Right lobe of liver (tissue), 6 donors: ENCODE measurements at regions not wholly inside any gene's neighbourhood (a gene's known extent, or its start where the extent isn't known, plus 50 kb on each side); places are given as distances from the start of the nearest gene placed in this dataset.

Source experiments
- ATAC-seq, 4 donors: fragments of 200-7000 bp; cut with Tn5 transposase; one replicate each; pipeline ENCODE4 v1.9.1; 2020; ENCODE audit warnings: mild to moderate bottlenecking in 4 of 4, moderate library complexity in 4 of 4
- DNase-seq, 3 donors: peaks; one replicate each; pipeline ENCODE4 v3.0.0-alpha.2; 2020
- H3K27ac ChIP-seq, 3 donors: fragments of 200-600 bp; one replicate each; pipeline ENCODE4 v1.8.0; 2022
- H3K27me3 ChIP-seq, 2 donors: fragments of 200-600 bp; one replicate each; pipeline ENCODE4 v1.8.0; 2022
- H3K36me3 ChIP-seq, 4 donors: fragments of 200-600 bp; sonication (generic) in 1 of 4; one replicate each; pipeline versions ENCODE4 v1.5.1 to v1.8.0; 2017 to 2022; ENCODE audit warnings: control low read depth in 1 of 4
- H3K4me1 ChIP-seq, 4 donors: fragments of 200-600 bp; sonication (generic) in 1 of 4; one replicate each; pipeline versions ENCODE4 v1.5.1 to v1.8.0; 2017 to 2022; ENCODE audit warnings: control low read depth in 1 of 4
- H3K4me3 ChIP-seq, 3 donors: fragments of 200-600 bp; one replicate each; pipeline ENCODE4 v1.8.0; 2022
- H3K9me3 ChIP-seq, 4 donors: fragments of 200-600 bp; sonication (generic) in 1 of 4; one replicate each; pipeline versions ENCODE4 v1.5.1 to v1.8.0; 2017 to 2022; ENCODE audit warnings: control low read depth in 1 of 4
- CTCF ChIP-seq, 4 donors: fragments of 200-600 bp in 3 of 4; fragments of 450-650 bp in 1 of 4; IDR thresholded peaks; one replicate each; pipeline versions ENCODE4 v1.5.1 to v1.8.0; 2016 to 2022; ENCODE audit warnings: antibody characterized with exemption in 4 of 4, mild to moderate bottlenecking in 2 of 4
- POLR2A ChIP-seq: fragments of 450-650 bp; IDR thresholded peaks from one replicate; pipeline ENCODE4 v1.6.1; 2017; ENCODE audit warnings: antibody characterized with exemption, mild to moderate bottlenecking
- WGBS: methylation state at CpG from one replicate; pipeline ENCODE4 v1.1.6; 2018; ENCODE audit warnings: low coverage, low lambda C conversion rate; ENCODE audit not compliant: insufficient coverage; ENCODE audit errors: missing lambda C conversion rate; 5-methylcytosine and 5-hydroxymethylcytosine counted together
- intact Hi-C, 2 donors: fragments of 100-400 bp; cut with DNase I; formaldehyde crosslinking; loops; one replicate each; pipeline versions ENCODE4 v1.11.2 to v1.14.1; 2022
- donor health status: DM: no; HTN: yes; CAD: no.
- donor health status: DM: no; HTN: no; CAD: no.
- donor health status: DM: no; HTN: no; CAD: no.
- donor health status: DM: no; HTN: yes; CAD: no.
- donor health status: DM: no; HTN: yes; CAD: no.

- Histone ChIP-seq H3K27me3 (no peaks in the 10 kb centered on the region), H3K9me3 (no peaks in the 10 kb centered on the region), H3K27ac (no peak overlapping the region), H3K4me3 (no peak overlapping the region), H3K36me3 (no peaks in the 10 kb centered on the region), H3K4me1 (no peaks in the 10 kb centered on the region)
- ATAC-seq (no peak), DNase-seq (no peak)
- TF ChIP-seq POLR2A (no peak), CTCF (IDR thresholded peaks at IDR 0.05) (no peak)
- 57% methylated on average over 4 of the region's 4 CpGs for whole genome bisulfite sequencing
- intact Hi-C loops = no loop called here
Measured at GRCh38 chr2:167653131-167653530, 594.3 kb downstream of the STK39 start.

DNA sequence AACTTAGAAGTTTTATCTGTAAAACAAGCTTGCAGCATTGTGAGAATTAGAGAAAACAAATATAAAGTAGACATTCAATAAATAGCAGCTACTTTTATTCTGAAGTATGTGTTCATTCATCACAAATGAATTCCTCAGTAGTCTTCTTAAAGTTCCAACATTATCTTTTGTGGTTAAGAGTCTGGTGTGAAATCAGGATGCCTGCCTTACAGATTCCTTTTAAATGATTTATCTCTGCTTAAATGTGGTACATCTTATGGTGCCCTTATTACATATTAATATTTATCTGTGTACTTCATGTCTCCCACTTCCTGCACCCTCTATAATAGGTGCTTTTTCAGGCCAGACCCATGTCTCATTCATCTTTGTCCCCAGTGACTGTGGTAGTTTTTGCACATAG lies 595.0 kb downstream of the STK39 start:
- H3K9me3 ChIP-seq = no peaks in the 10 kb centered on the region
- no peaks in the 10 kb centered on the region for H3K4me1 ChIP-seq
- H3K36me3 ChIP-seq = no peaks in the 10 kb centered on the region
- no peak for DNase-seq
- H3K4me3 ChIP-seq = no peak overlapping the region
- TF ChIP-seq CTCF (IDR thresholded peaks at IDR 0.05) = no peak
- no peak for TF ChIP-seq POLR2A
- no peak overlapping the region for H3K27ac ChIP-seq
- H3K27me3 ChIP-seq = no peaks in the 10 kb centered on the region
- intact Hi-C loops = no loop called here
- ATAC-seq = no peak

- no peak for ATAC-seq
Measured at GRCh38 chr2:167651406-167652151, 595.8 kb downstream of the STK39 start.

GRCh38 chr2:167646557-167646956 lies 600.8 kb downstream of the STK39 start:
- intact Hi-C loops = no loop called here
- H3K36me3 ChIP-seq = no peaks in the 10 kb centered on the region
- TF ChIP-seq POLR2A (no peak), CTCF (IDR thresholded peaks at IDR 0.05) (no peak)
- no peaks in the 10 kb centered on the region for H3K9me3 ChIP-seq
- WGBS = 82% methylated on average over 2 of the region's 2 CpGs
- DNase-seq (no peak), ATAC-seq (no peak)
- H3K27ac ChIP-seq = no peak overlapping the region
- H3K4me3 ChIP-seq = no peak overlapping the region
- H3K4me1 ChIP-seq = no peaks in the 10 kb centered on the region
- no peaks in the 10 kb centered on the region for H3K27me3 ChIP-seq

More at GRCh38 chr2:167651406-167652151, 595.8 kb downstream of the STK39 start:
- H3K9me3 ChIP-seq = no peaks in the 10 kb centered on the region
- no peak overlapping the region for H3K4me3 ChIP-seq
- DNase-seq = no peak
- TF ChIP-seq CTCF (IDR thresholded peaks at IDR 0.05) (no peak), POLR2A (no peak)
- intact Hi-C loops = no loop called here
- 38% methylated on average over 5 of the region's 5 CpGs for whole genome bisulfite sequencing
- H3K27ac ChIP-seq = no peak overlapping the region
- H3K4me1 ChIP-seq = no peaks in the 10 kb centered on the region
- no peaks in the 10 kb centered on the region for H3K36me3 ChIP-seq
- H3K27me3 ChIP-seq = no peaks in the 10 kb centered on the region

DNA sequence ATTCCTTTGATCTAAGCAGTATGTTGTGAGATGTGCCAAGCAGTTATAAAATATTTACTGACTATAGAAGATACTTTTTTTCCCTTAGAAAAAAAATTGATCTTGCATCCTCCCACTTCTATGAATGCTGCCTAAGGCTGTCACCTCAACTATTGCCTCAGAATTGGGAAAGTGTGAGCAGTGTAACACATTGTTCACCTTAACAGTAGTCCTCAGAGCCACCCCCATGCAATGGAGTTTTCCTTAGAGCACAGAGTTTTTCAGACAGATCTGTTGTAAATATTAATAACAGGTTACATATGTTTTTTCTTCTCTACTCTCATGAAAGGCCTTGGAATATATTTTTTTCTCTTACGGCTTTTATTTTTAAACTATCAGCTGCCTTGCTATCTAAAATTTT lies 607.3 kb downstream of the STK39 start:
- H3K36me3 ChIP-seq = no peaks in the 10 kb centered on the region
- H3K27ac ChIP-seq = no peak overlapping the region
- no peak overlapping the region for H3K4me3 ChIP-seq
- no peak for ATAC-seq
- intact Hi-C loops = no loop called here
- WGBS = 80% methylated on average over 1 of the region's 1 CpG
- H3K27me3 ChIP-seq = no peaks in the 10 kb centered on the region
- TF ChIP-seq CTCF (IDR thresholded peaks at IDR 0.05) (no peak), POLR2A (no peak)
- DNase-seq = no peak
- H3K9me3 ChIP-seq = no peaks in the 10 kb centered on the region
- no peaks in the 10 kb centered on the region for H3K4me1 ChIP-seq
